ES-I3 (cell line): ENCODE measurements at regions not wholly inside any gene's neighbourhood (a gene's known extent, or its start where the extent isn't known, plus 50 kb on each side); places are given as distances from the start of the nearest gene placed in this dataset.
"Not testable (repeated sequence)": the region's sequence is repeated elsewhere in the genome, so short reads cannot be mapped to it uniquely, and the experiment has no call there.

Experiments
- H3K36me3 ChIP-seq: 2 replicates; pipeline ENCODE4 v1.6.1; 2013; ENCODE audit warnings: mild to moderate bottlenecking, low read length, control low read depth, moderate library complexity; ENCODE audit not compliant: insufficient read depth
- H3K4me1 ChIP-seq: 2 replicates; pipeline ENCODE4 v1.6.1; 2013; ENCODE audit warnings: mild to moderate bottlenecking, control low read depth, low read length; ENCODE audit not compliant: insufficient read depth
- H3K9ac ChIP-seq: 2 replicates; pipeline ENCODE4 v1.6.1; 2013; ENCODE audit warnings: low read depth, mild to moderate bottlenecking, low read length, moderate library complexity
- H3K9me3 ChIP-seq: 2 replicates; pipeline ENCODE4 v1.6.1; 2013; ENCODE audit warnings: mild to moderate bottlenecking, low read length, moderate library complexity; ENCODE audit not compliant: control insufficient read depth, insufficient read depth

DNA sequence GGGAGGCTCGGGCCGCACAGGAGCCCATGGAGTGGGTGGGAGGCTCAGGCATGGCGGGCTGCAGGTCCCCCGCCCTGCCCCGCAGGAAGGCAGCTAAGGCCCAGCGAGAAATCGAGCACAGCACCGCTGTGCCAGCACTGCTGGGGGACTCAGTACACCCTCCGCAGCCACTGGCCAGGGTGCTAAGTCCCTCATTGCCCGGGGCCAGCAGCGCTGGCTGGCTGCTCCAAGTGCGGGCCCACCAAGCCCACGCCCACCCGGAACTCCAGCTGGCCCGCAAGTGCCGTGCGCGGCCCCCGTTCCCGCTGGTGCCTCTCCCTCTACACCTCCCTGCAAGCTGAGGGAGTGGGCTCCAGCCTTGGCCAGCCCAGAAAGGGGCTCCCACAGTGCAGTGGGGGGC lies 239.7 kb downstream of the YTHDC2 start:
- H3K9ac ChIP-seq, H3K36me3 ChIP-seq, H3K4me1 ChIP-seq, H3K9me3 ChIP-seq: not testable (repeated sequence)

DNA sequence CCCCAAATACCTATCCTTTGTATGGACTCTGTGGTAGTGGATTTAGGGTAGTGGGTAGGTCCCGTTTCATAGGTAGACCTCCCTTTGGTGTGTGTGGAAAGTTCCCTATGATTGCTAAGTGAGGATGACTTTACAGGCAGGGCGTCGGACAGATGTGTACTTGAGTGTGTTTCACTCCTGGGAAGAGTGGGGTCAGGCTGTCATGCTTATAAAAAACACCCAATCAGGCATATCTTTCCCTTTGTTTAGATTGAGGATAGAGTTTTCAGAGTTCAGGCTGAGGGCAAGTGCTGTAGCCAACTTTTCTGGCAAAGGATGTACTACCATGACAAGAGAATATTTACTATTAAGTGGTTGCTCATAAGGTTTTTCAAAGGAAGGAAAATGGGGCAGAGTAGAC lies 242.0 kb downstream of the YTHDC2 start:
- H3K36me3 ChIP-seq: no peaks in the 10 kb centered on the region
- H3K9me3 ChIP-seq: peaks cover 5% of the 10 kb centered on the region; the same call in 1 of the 2 replicates
- H3K9ac ChIP-seq: no peak overlapping the region
- no peaks in the 10 kb centered on the region for H3K4me1 ChIP-seq

DNA sequence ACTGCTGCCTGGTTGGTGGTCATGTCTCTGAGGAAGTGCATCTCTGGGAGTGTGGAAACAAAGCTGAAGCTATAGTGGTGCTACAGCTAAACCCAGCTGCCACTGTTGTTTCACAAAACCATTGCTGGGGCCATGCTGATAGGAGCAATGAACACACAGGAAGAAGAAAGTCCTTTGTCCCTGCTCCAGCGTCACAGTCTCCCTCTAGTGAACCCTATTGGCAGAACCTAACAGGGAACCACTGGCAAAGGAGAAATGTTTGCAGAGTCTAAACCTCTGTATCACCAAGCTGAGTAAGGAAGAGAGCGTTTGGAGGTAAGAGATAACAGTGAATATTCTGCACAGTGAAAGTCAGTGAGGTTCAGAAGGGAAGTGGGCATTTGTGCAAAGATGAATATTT lies 244.0 kb downstream of the YTHDC2 start:
- Histone ChIP-seq H3K36me3 (no peaks in the 10 kb centered on the region), H3K4me1 (no peaks in the 10 kb centered on the region), H3K9ac (no peak overlapping the region)

DNA sequence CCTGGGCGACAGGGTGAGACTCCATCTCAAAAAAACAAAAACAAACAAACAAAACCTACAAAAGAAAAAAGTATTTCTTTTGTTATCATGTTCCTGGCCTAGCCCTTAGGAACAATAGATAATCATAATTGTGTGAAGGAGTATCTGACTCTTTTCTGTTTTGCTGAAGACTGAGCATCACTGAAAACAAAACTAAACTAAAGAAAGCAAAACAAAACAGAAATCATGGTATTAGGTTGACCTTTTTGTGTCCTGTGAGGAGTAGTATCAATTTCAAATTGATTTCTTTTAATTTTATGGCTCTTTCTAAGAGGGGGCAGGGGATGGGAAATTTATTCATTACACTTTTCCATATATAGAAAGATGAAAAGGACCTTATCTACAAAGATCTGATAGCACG lies 246.0 kb downstream of the YTHDC2 start:
- H3K36me3 ChIP-seq: no peaks in the 10 kb centered on the region
- peaks cover 5% of the 10 kb centered on the region; the same call in 1 of the 2 replicates for H3K9me3 ChIP-seq
- no peak overlapping the region for H3K9ac ChIP-seq
- H3K4me1 ChIP-seq: no peaks in the 10 kb centered on the region

More for the DNA sequence above, 244.0 kb downstream of the YTHDC2 start:
- peaks cover 5% of the 10 kb centered on the region; the same call in 1 of the 2 replicates for H3K9me3 ChIP-seq

DNA sequence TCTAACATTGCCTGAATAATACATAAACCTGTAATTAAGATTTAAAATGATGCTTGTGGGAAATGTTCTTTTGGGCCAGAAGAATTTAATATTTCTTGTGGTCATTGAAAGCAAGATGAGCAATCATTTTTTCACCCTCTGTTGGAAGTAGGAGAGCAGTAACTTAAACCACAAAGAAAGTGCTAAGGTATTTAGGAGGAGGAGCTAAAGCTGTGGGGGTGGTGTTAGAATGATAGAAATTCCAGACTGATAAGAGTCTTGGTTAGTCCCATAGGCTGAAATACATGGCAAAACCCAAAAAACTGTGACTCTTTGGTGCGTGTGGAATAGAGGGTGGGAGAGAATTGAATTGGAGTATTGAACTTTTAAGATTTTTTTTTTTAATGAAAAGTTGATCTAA lies 247.0 kb downstream of the YTHDC2 start:
- Histone ChIP-seq H3K9ac (no peak overlapping the region), H3K4me1 (no peaks in the 10 kb centered on the region), H3K36me3 (no peaks in the 10 kb centered on the region), H3K9me3 (peaks cover 1% of the 10 kb centered on the region; the same call in 1 of the 2 replicates)

DNA sequence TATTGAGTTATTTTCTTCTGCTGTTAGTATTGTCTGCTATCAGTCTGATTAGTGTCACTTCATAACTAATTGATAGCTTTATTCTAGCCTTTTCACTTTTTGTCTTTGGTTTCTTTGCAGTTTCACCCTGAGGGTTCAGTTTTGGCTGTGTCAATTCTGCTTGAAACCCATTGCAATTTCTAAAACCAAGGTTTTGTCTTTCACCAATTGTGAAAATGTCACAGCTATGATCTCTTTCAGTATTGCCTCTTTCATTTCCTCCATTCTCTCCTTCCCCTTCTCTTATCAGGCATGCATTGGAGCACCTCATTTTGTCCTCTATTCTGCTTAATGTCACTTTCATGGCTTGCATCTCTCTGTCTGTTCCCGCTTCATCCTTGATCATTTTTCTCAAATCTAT lies 248.1 kb downstream of the YTHDC2 start:
- H3K4me1 ChIP-seq: no peaks in the 10 kb centered on the region
- H3K9ac ChIP-seq: no peak overlapping the region
- H3K36me3 ChIP-seq: no peaks in the 10 kb centered on the region
- no peaks in the 10 kb centered on the region for H3K9me3 ChIP-seq

DNA sequence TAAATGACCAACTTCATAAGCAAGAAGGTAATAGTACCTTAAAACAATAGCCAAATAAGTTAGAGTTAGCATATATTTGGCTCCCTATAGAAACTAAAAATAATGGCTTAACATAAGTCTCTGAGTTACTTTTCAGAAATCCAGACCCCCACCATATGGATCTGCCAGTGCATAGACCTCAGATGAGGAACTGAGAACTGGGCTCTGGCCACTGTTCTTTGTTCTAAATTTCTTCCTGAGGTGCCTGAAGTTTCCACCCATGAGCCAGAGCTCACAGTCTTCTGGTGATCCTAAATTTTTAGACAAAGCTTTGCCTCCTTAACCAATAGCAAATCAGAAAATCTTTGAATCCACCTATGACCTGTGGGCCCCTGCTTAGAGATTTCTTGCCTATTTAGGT lies 250.9 kb downstream of the YTHDC2 start:
- Histone ChIP-seq H3K9me3 (peaks cover 5% of the 10 kb centered on the region; the same call in 1 of the 2 replicates), H3K9ac (no peak overlapping the region), H3K4me1 (no peaks in the 10 kb centered on the region), H3K36me3 (no peaks in the 10 kb centered on the region)

DNA sequence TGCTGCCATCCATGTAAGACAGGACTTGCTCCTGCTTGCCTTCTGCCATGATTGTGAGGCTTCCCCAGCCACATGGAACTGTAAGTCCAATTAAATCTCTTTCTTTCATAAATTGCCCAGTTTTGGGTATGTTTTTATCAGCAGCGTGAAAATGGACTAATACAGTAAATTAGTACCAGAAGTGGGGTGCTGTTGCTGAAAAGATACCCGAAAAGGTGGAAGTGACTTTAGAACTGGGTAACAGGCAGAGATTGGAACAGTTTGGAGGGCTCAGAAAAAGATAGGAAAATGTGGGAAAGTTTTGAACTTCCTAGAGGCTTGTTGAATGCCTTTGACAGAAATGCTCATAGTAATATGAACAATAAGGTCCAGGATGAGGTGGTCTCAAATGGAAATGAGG lies 253.3 kb downstream of the YTHDC2 start:
- not testable (repeated sequence) for H3K9me3 ChIP-seq, H3K36me3 ChIP-seq, H3K9ac ChIP-seq, H3K4me1 ChIP-seq

DNA sequence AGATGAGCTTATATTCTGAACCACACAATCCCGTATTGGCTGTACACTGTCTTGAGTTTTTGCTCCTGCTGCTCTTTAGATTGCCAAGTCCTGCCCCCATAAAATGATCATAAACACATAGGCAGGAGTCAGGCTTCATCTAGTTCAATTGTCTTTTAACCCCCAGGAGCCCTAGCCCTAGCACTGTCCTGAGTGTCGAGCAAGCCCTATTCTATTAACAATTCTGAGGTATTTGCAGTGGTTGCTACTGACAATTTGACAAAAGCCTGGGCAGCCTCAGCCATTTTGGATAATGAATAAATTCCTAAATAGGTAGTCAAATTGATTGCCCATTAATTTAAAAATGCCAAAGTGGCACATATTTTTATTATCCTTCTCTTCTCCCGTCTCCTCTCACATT lies 257.2 kb downstream of the YTHDC2 start:
- H3K9me3 ChIP-seq: peaks cover 5% of the 10 kb centered on the region
- no peak overlapping the region for H3K9ac ChIP-seq
- H3K36me3 ChIP-seq: no peaks in the 10 kb centered on the region; the same call in 1 of the 2 replicates
- H3K4me1 ChIP-seq: peaks cover 6% of the 10 kb centered on the region

DNA sequence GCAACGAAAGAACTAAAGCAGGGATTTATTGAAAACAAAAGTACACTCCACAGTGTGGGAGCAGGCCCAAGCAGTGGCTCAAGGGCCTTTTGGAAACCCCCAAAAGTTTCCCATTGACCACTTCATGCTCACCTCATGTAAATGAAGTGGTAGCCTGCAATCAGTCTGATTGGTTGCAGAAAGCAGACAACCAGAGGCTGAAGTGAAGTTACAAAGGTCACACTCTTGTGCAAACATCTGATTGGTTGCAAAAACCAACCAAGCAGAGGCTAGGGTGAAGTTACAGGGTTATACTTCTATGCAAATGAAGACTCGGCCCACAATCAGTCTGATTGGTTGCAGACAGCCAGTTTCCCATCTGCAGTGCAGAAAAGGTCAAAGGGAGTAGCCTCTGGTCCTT lies 258.0 kb downstream of the YTHDC2 start:
- no peaks in the 10 kb centered on the region; the same call in 1 of the 2 replicates for H3K36me3 ChIP-seq
- no peak overlapping the region for H3K9ac ChIP-seq
- H3K9me3 ChIP-seq: peaks cover 5% of the 10 kb centered on the region
- H3K4me1 ChIP-seq: peaks cover 13% of the 10 kb centered on the region

DNA sequence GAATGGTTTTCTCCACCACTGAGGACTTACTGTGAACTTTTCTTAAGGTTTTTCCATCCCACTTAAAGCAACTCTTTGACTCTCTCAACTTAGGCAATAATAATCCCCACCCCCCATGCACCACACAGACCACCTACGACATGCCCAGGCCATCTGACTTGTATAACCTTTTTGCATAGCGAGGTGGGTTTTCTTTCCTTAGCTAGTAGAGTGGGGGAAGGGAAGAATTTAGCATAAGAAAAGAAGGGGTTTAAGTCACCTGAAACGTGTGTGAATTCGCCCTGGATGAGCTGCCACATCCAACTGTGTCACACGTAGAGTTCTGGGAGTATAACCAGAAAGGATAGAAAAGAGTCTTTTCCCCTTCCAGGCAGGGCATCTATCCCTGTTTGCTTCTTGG lies 262.7 kb downstream of the YTHDC2 start:
- peaks cover 28% of the 10 kb centered on the region for H3K4me1 ChIP-seq
- H3K9ac ChIP-seq: no peak overlapping the region; the same call in 1 of the 2 replicates
- no peaks in the 10 kb centered on the region; the same call in 1 of the 2 replicates for H3K9me3 ChIP-seq
- H3K36me3 ChIP-seq: no peaks in the 10 kb centered on the region; the same call in 1 of the 2 replicates

DNA sequence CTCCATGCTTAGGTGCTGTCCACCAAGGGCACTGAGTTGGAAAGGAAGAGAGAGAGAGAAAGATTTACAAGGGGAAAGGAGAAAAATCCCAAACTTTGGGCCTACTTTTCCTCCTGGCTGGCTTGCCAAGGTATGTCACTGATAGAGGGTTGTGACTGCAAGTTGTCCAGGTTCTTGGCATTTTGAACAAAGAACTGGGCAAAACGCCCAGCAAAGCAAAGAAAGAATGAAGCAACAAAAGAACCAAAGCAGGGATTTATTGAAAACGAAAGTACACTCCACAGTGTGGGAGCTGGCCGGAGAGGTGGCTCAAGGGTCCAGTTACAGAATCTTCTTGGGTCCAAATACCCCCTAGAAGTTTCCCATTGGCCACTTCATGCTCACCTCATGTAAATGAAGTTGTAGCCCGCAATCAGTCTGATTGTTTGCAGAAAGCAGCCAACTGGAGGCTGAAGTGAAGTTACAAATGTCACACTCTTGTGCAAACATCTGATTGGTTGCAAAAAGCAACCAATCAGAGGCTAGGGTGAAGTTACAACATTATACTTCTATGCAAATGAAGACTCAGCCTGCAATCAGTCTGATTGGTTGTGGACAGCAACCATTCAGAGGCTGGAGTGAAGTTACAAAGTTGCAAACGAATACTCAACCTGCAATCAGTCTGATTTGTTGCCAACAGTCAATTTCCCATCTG lies 263.5 kb downstream of the YTHDC2 start:
- no peak overlapping the region; the same call in 1 of the 2 replicates for H3K9ac ChIP-seq
- no peaks in the 10 kb centered on the region; the same call in 1 of the 2 replicates for H3K9me3 ChIP-seq
- peaks cover 28% of the 10 kb centered on the region for H3K4me1 ChIP-seq
- no peaks in the 10 kb centered on the region for H3K36me3 ChIP-seq

DNA sequence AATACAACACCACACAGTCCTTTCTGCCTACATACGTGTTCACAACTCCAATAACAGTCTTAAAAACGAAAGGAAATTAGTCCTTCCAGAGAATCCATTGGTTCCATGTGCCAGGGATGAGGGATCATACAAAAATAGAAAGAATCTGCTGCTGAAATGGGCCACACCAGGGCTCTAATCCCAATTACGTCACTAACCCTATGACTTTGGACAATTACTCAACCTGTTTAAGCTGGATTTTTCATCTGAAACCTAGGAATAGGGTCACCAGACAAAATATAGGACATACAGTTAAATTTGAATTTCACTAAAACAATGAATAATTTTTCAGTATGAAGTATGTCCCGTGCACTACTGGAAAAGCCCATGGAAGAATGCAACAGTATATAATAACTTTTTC lies 264.7 kb downstream of the YTHDC2 start:
- Histone ChIP-seq H3K4me1 (peaks cover 28% of the 10 kb centered on the region), H3K36me3 (no peaks in the 10 kb centered on the region), H3K9me3 (no peaks in the 10 kb centered on the region; the same call in 1 of the 2 replicates), H3K9ac (no peak overlapping the region)

DNA sequence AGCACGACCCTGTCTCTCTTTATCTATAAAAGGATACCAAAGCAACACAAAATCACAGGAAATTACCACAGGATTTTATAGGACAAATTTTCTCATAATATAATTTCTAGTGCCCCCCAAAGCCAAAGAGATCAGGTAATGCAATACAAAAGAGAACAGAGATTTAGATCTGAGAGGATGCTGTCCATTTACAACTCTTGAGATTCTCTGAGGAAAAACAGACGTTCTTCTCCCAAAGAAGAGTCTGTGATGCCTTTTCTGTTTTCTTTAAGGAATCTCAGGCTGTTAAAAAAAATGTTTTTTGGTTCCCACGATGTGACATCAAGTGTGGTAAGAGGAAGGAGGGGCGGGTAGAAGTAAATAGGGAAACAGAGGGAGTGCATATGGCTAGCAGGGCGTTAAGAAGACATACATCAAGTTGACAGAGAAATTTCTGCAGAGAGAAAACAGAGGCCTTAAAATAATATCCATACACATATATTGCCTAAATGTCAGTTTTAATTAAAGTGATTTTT lies 274.7 kb downstream of the YTHDC2 start:
- H3K4me1 ChIP-seq: no peaks in the 10 kb centered on the region
- H3K36me3 ChIP-seq: no peaks in the 10 kb centered on the region
- no peak overlapping the region for H3K9ac ChIP-seq
- H3K9me3 ChIP-seq: no peaks in the 10 kb centered on the region

DNA sequence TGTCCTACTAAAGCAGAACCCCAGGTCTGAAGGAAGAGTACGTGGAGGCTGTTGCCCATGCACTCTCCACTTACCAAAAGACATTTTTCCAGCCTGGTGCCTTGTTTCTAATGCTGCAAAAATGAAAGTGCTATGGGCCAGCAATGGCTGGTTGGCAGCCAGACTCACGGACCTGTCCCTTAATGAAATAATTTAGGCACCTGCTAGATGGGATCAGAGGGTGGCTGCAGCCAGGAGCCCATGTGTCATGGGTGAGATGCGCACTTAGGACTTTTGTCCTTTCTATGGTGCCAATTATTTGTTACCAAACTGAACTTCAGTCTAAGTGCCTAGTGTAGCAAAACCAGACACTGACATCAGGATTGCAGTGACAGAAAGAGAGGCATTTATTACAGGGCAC lies 276.3 kb downstream of the YTHDC2 start:
- Histone ChIP-seq H3K9ac (no peak overlapping the region), H3K9me3 (no peaks in the 10 kb centered on the region)

More for the DNA sequence above, 276.3 kb downstream of the YTHDC2 start:
- Histone ChIP-seq H3K36me3 (no peaks in the 10 kb centered on the region), H3K4me1 (no peaks in the 10 kb centered on the region)
